ENCODE measurements at regions not wholly inside any gene's neighbourhood (a gene's known extent, or its start where the extent isn't known, plus 50 kb on each side); places are given as distances from the start of the nearest gene placed in this dataset.

- Histone ChIP-seq H3K36me3 (ENCODE audit: low read depth) (no peaks in the 10 kb centered on the region), H3K27ac (ENCODE audit: poor library complexity, severe bottlenecking) (no peak overlapping the region), H3K4me1 (ENCODE audit: insufficient read depth, poor library complexity, severe bottlenecking) (no peaks in the 10 kb centered on the region), H3K27me3 (ENCODE audit: insufficient read depth, poor library complexity, severe bottlenecking) (no peaks in the 10 kb centered on the region), H3K4me3 (ENCODE audit: severe bottlenecking) (no peak overlapping the region), H3K9me3 (ENCODE audit: severe bottlenecking) (no peaks in the 10 kb centered on the region)
- no peak for TF ChIP-seq CTCF (IDR thresholded peaks at IDR 0.05; ENCODE audit: poor library complexity, severe bottlenecking)
- DNase-seq (ENCODE audit: low spot score) (no peak), ATAC-seq (ENCODE audit: low read depth) (no peak)
Observed at GRCh38 chr13:29937379-29937778, 87.0 kb upstream of the UBL3 start.

- ATAC-seq (ENCODE audit: low read depth) (no peak), DNase-seq (ENCODE audit: low spot score) (no peak)
- H3K27ac ChIP-seq (ENCODE audit: poor library complexity, severe bottlenecking): no peak overlapping the region
- no peak overlapping the region for H3K4me3 ChIP-seq (ENCODE audit: severe bottlenecking)
- TF ChIP-seq CTCF (IDR thresholded peaks at IDR 0.05; ENCODE audit: poor library complexity, severe bottlenecking): no peak
- H3K27me3 ChIP-seq (ENCODE audit: insufficient read depth, poor library complexity, severe bottlenecking): no peaks in the 10 kb centered on the region
- H3K9me3 ChIP-seq (ENCODE audit: severe bottlenecking): no peaks in the 10 kb centered on the region
- H3K36me3 ChIP-seq (ENCODE audit: low read depth): no peaks in the 10 kb centered on the region
- H3K4me1 ChIP-seq (ENCODE audit: insufficient read depth, poor library complexity, severe bottlenecking): no peaks in the 10 kb centered on the region
Observed at GRCh38 chr13:29936956-29937355, 86.5 kb upstream of the UBL3 start.

GRCh38 chr13:29936051-29936813 is 85.8 kb upstream of the UBL3 start:
- no peaks in the 10 kb centered on the region for H3K36me3 ChIP-seq (ENCODE audit: low read depth)
- no peaks in the 10 kb centered on the region for H3K27me3 ChIP-seq (ENCODE audit: insufficient read depth, poor library complexity, severe bottlenecking)
- no peak for TF ChIP-seq CTCF (IDR thresholded peaks at IDR 0.05; ENCODE audit: poor library complexity, severe bottlenecking)
- H3K4me1 ChIP-seq (ENCODE audit: insufficient read depth, poor library complexity, severe bottlenecking): no peaks in the 10 kb centered on the region
- ATAC-seq (ENCODE audit: low read depth) (no peak), DNase-seq (ENCODE audit: low spot score) (no peak)
- H3K27ac ChIP-seq (ENCODE audit: poor library complexity, severe bottlenecking): no peak overlapping the region
- no peaks in the 10 kb centered on the region for H3K9me3 ChIP-seq (ENCODE audit: severe bottlenecking)
- H3K4me3 ChIP-seq (ENCODE audit: severe bottlenecking): no peak overlapping the region

GRCh38 chr13:29935309-29935981 is 85.0 kb upstream of the UBL3 start:
- Histone ChIP-seq H3K4me1 (ENCODE audit: insufficient read depth, poor library complexity, severe bottlenecking) (no peaks in the 10 kb centered on the region), H3K4me3 (ENCODE audit: severe bottlenecking) (no peak overlapping the region), H3K9me3 (ENCODE audit: severe bottlenecking) (no peaks in the 10 kb centered on the region), H3K36me3 (ENCODE audit: low read depth) (no peaks in the 10 kb centered on the region), H3K27ac (ENCODE audit: poor library complexity, severe bottlenecking) (no peak overlapping the region), H3K27me3 (ENCODE audit: insufficient read depth, poor library complexity, severe bottlenecking) (no peaks in the 10 kb centered on the region)
- DNase-seq (ENCODE audit: low spot score): no peak
- no peak for TF ChIP-seq CTCF (IDR thresholded peaks at IDR 0.05; ENCODE audit: poor library complexity, severe bottlenecking)
- no peak for ATAC-seq (ENCODE audit: low read depth)

Measured in RWPE2 (cell line).